Esophagus squamous epithelium (tissue), 4 donors: ENCODE measurements at regions not wholly inside any gene's neighbourhood (a gene's known extent, or its start where the extent isn't known, plus 50 kb on each side); places are given as distances from the start of the nearest gene placed in this dataset.

Source experiments
- CTCF ChIP-seq, 6 experiments: fragments of 450-650 bp in 4 of 6; fragments of 200-600 bp in 2 of 6; sonication (generic) in 2 of 6; IDR thresholded peaks; one replicate each; pipeline ENCODE4 v1.5.1; 2016 to 2019; ENCODE audit warnings: antibody characterized with exemption in 6 of 6, mild to moderate bottlenecking in 4 of 6, moderate library complexity in 4 of 6
- POLR2A ChIP-seq, 4 donors: fragments of 450-650 bp; IDR thresholded peaks; one replicate each; pipeline ENCODE4 v1.6.1; 2017; ENCODE audit warnings: antibody characterized with exemption in 4 of 4, mild to moderate bottlenecking in 4 of 4, moderate library complexity in 3 of 4

GRCh38 chr10:78193189-78193588 lies 159.5 kb downstream of the RPS24 start:
- no peak for TF ChIP-seq CTCF (IDR thresholded peaks at IDR 0.05)
- TF ChIP-seq POLR2A (IDR thresholded peaks at IDR 0.05), result no peak
